Esophagus squamous epithelium (tissue), 5 donors: ENCODE measurements at regions not wholly inside any gene's neighbourhood (a gene's known extent, or its start where the extent isn't known, plus 50 kb on each side); places are given as distances from the start of the nearest gene placed in this dataset.
"Not testable (repeated sequence)": the region's sequence is repeated elsewhere in the genome, so short reads cannot be mapped to it uniquely, and the experiment has no call there.

Experiments
- DNase-seq: peaks from one replicate; lab custom pipeline; 2025; lab: John Stamatoyannopoulos, UW
- H3K27ac ChIP-seq, 4 donors: fragments of 200-600 bp; sonication (generic); one replicate each; pipeline ENCODE4 v1.5.1; 2016 to 2019; ENCODE audit warnings: mild to moderate bottlenecking in 1 of 4
- H3K27me3 ChIP-seq, 4 donors: fragments of 200-600 bp; sonication (generic); 1 replicate in 3 of 4; 2 replicates in 1 of 4; pipeline versions ENCODE4 v1.5.1 to v1.6.0; 2017 to 2021; ENCODE audit warnings: antibody characterized with exemption in 1 of 4
- H3K36me3 ChIP-seq, 3 donors: fragments of 200-600 bp; sonication (generic); one replicate each; pipeline ENCODE4 v1.5.1; 2016 to 2019
- H3K4me1 ChIP-seq, 3 donors: fragments of 200-600 bp; sonication (generic); one replicate each; pipeline ENCODE4 v1.5.1; 2017 to 2019
- H3K4me3 ChIP-seq, 4 donors: fragments of 200-600 bp; sonication (generic); 1 replicate in 3 of 4; 2 replicates in 1 of 4; pipeline ENCODE4 v1.5.1; 2016 to 2019; ENCODE audit warnings: mild to moderate bottlenecking in 2 of 4, moderate library complexity in 1 of 4
- H3K9me3 ChIP-seq, 3 donors: fragments of 200-600 bp; sonication (generic); one replicate each; pipeline ENCODE4 v1.5.1; 2016 to 2019
- CTCF ChIP-seq, 6 experiments: fragments of 450-650 bp in 4 of 6; fragments of 200-600 bp in 2 of 6; sonication (generic) in 2 of 6; IDR thresholded peaks; one replicate each; pipeline ENCODE4 v1.5.1; 2016 to 2019; ENCODE audit warnings: antibody characterized with exemption in 6 of 6, mild to moderate bottlenecking in 4 of 6, moderate library complexity in 4 of 6
- POLR2A ChIP-seq, 4 donors: fragments of 450-650 bp; IDR thresholded peaks; one replicate each; pipeline ENCODE4 v1.6.1; 2017; ENCODE audit warnings: antibody characterized with exemption in 4 of 4, mild to moderate bottlenecking in 4 of 4, moderate library complexity in 3 of 4
- WGBS, 2 donors: methylation state at CpG; one replicate each; pipeline ENCODE4 v1.1.5; 2018; 5-methylcytosine and 5-hydroxymethylcytosine counted together
- intact Hi-C: fragments of 100-400 bp; cut with DNase I; formaldehyde crosslinking; loops from one replicate; pipeline ENCODE4 v1.15.0; 2022
- donor health status: DM: yes; HTN: yes; CAD: no.

GRCh38 chr2:126154256-126154785 is 501.6 kb upstream of the GYPC start:
- Histone ChIP-seq H3K9me3 (no peaks in the 10 kb centered on the region), H3K4me3 (no peak overlapping the region), H3K4me1 (no peaks in the 10 kb centered on the region), H3K27ac (no peak overlapping the region), H3K27me3 (no peaks in the 10 kb centered on the region), H3K36me3 (no peaks in the 10 kb centered on the region)
- no peak for TF ChIP-seq CTCF (IDR thresholded peaks at IDR 0.05)
- no peak for TF ChIP-seq POLR2A (IDR thresholded peaks at IDR 0.05)
- intact Hi-C loops = no loop called here
- 58 to 71% methylated on average over 1 of the region's 1 CpG for WGBS, 2 donors
- DNase-seq = no peak

- H3K27me3 ChIP-seq, H3K4me1 ChIP-seq, DNase-seq, H3K9me3 ChIP-seq, H3K4me3 ChIP-seq, H3K27ac ChIP-seq, H3K36me3 ChIP-seq, intact Hi-C loops: not testable (repeated sequence)
- WGBS, 2 donors = no CpG with 5 or more reads among the region's 4 CpGs
Measured at GRCh38 chr2:126160950-126161349, 495.0 kb upstream of the GYPC start.

- H3K4me1 ChIP-seq = no peaks in the 10 kb centered on the region
- H3K36me3 ChIP-seq = no peaks in the 10 kb centered on the region
- no peak overlapping the region for H3K27ac ChIP-seq
- H3K27me3 ChIP-seq = no peaks in the 10 kb centered on the region
- no peak for DNase-seq
- TF ChIP-seq CTCF (IDR thresholded peaks at IDR 0.05) (no peak), POLR2A (IDR thresholded peaks at IDR 0.05) (no peak)
- H3K4me3 ChIP-seq = no peak overlapping the region
- no peaks in the 10 kb centered on the region for H3K9me3 ChIP-seq
- 49 to 65% methylated on average over 4 to 6 of the region's 6 CpGs for WGBS, 2 donors
- intact Hi-C loops = no loop called here
Measured at GRCh38 chr2:126172631-126173184, 483.2 kb upstream of the GYPC start.

- no peak for DNase-seq
- TF ChIP-seq CTCF (IDR thresholded peaks at IDR 0.05) = no peak
- no peak for TF ChIP-seq POLR2A (IDR thresholded peaks at IDR 0.05)
- H3K4me1 ChIP-seq = no peaks in the 10 kb centered on the region
- H3K36me3 ChIP-seq = no peaks in the 10 kb centered on the region
- no peaks in the 10 kb centered on the region for H3K9me3 ChIP-seq
- 47 to 59% methylated on average over 2 of the region's 2 CpGs for WGBS, 2 donors
- intact Hi-C loops = no loop called here
- no peak overlapping the region for H3K27ac ChIP-seq
- no peaks in the 10 kb centered on the region for H3K27me3 ChIP-seq
- H3K4me3 ChIP-seq = no peak overlapping the region
Measured at GRCh38 chr2:126175222-126175621, 480.7 kb upstream of the GYPC start.

GRCh38 chr2:126177479-126177878 is 478.5 kb upstream of the GYPC start:
- DNase-seq = no peak
- Histone ChIP-seq H3K4me1 (no peaks in the 10 kb centered on the region), H3K27me3 (no peaks in the 10 kb centered on the region), H3K36me3 (no peaks in the 10 kb centered on the region), H3K4me3 (no peak overlapping the region), H3K9me3 (no peaks in the 10 kb centered on the region), H3K27ac (no peak overlapping the region)
- 68 to 79% methylated on average over 2 of the region's 2 CpGs for WGBS, 2 donors
- no peak for TF ChIP-seq CTCF (IDR thresholded peaks at IDR 0.05)
- no peak for TF ChIP-seq POLR2A (IDR thresholded peaks at IDR 0.05)
- intact Hi-C loops = no loop called here

GRCh38 chr2:126187668-126188067 is 468.3 kb upstream of the GYPC start:
- DNase-seq = no peak
- Histone ChIP-seq H3K27me3 (no peaks in the 10 kb centered on the region), H3K9me3 (no peaks in the 10 kb centered on the region), H3K27ac (no peak overlapping the region), H3K36me3 (no peaks in the 10 kb centered on the region), H3K4me3 (no peak overlapping the region), H3K4me1 (no peaks in the 10 kb centered on the region)
- intact Hi-C loops = no loop called here
- 54 to 67% methylated on average over 4 of the region's 4 CpGs for WGBS, 2 donors
- TF ChIP-seq POLR2A (IDR thresholded peaks at IDR 0.05) = no peak
- TF ChIP-seq CTCF (IDR thresholded peaks at IDR 0.05) = no peak
